SU-DHL-6 (cell line): ENCODE measurements at regions not wholly inside any gene's neighbourhood (a gene's known extent, or its start where the extent isn't known, plus 50 kb on each side); places are given as distances from the start of the nearest gene placed in this dataset.

Experiments
- H2AFZ ChIP-seq: fragments of 200-600 bp; sonication (generic); 2 replicates; pipeline ENCODE4 v1.6.1; 2014; ENCODE audit warnings: low read depth, mild to moderate bottlenecking, moderate library complexity, mixed read lengths, antibody characterized with exemption, low read length; ENCODE audit not compliant: severe bottlenecking
- H3F3A ChIP-seq: fragments of 200-600 bp; shearing (Covaris generic); 2 replicates; pipeline ENCODE4 v1.6.0; 2016; ENCODE audit warnings: antibody characterized with exemption, mild to moderate bottlenecking; ENCODE audit not compliant: insufficient read depth
- H3K27ac ChIP-seq: fragments of 200-600 bp; sonication (generic); 2 replicates; pipeline ENCODE4 v1.5.1; 2016; ENCODE audit warnings: low read depth, mild to moderate bottlenecking, low read length, moderate library complexity, mixed read lengths
- H3K27me3 ChIP-seq: fragments of 200-600 bp; sonication (generic), shearing (Covaris generic); 2 replicates; pipeline ENCODE4 v1.6.0; 2014; ENCODE audit warnings: mild to moderate bottlenecking, low read length
- H3K36me3 ChIP-seq: fragments of 200-600 bp; sonication (generic); 2 replicates; pipeline ENCODE4 v1.6.1; 2014; ENCODE audit warnings: mild to moderate bottlenecking, low read length, mixed read lengths
- H3K4me2 ChIP-seq: fragments of 300-600, 200-600 bp; shearing (Covaris generic), sonication (generic); 2 replicates; pipeline ENCODE4 v1.6.0; 2014; ENCODE audit warnings: low read length, low read depth, mild to moderate bottlenecking; ENCODE audit not compliant: poor library complexity, severe bottlenecking
- H3K4me3 ChIP-seq: fragments of 200-600 bp; sonication (generic); 2 replicates; pipeline ENCODE4 v1.5.1; 2014; ENCODE audit warnings: antibody characterized with exemption, low read length, mild to moderate bottlenecking, mixed read lengths; ENCODE audit not compliant: insufficient read depth, poor library complexity, severe bottlenecking
- H3K79me2 ChIP-seq: fragments of 200-600 bp; sonication (generic); 2 replicates; pipeline ENCODE4 v1.6.1; 2014; ENCODE audit warnings: mild to moderate bottlenecking, low read length, moderate library complexity; ENCODE audit not compliant: insufficient read depth
- H3K9ac ChIP-seq: fragments of 200-600 bp; sonication (generic); 2 replicates; pipeline ENCODE4 v1.7.0; 2014; ENCODE audit warnings: mild to moderate bottlenecking, low read length
- H3K9me2 ChIP-seq: fragments of 200-600 bp; sonication (generic); replicated peaks from 2 replicates; pipeline ENCODE4 v1.6.1; 2014; ENCODE audit warnings: low read length; ENCODE audit not compliant: insufficient read depth
- H3K9me3 ChIP-seq: fragments of 200-600 bp; sonication (generic); 2 replicates; pipeline ENCODE4 v1.6.1; 2014; ENCODE audit warnings: low read length, mixed read lengths; ENCODE audit not compliant: insufficient read depth
- H4K20me1 ChIP-seq: fragments of 200-600 bp; sonication (generic); 2 replicates; pipeline ENCODE4 v1.6.1; 2014; ENCODE audit warnings: low read depth, mild to moderate bottlenecking, antibody characterized with exemption, low read length, moderate library complexity, mixed read lengths
- CTCF ChIP-seq: fragments of 200-600 bp; sonication (generic); IDR thresholded peaks from one replicate; pipeline ENCODE4 v1.5.1; 2017; ENCODE audit warnings: antibody characterized with exemption, mild to moderate bottlenecking, low read length, moderate library complexity; ENCODE audit not compliant: insufficient read depth, poor library complexity, severe bottlenecking
- EZH2phosphoT487 ChIP-seq: fragments of 200-600 bp; sonication (generic), shearing (Covaris generic); conservative IDR thresholded peaks from 2 replicates; pipeline ENCODE4 v1.6.1; 2018; ENCODE audit warnings: mild to moderate bottlenecking, antibody characterized with exemption, low read length, moderate library complexity, mixed read lengths

- no peaks in the 10 kb centered on the region for H3K9me3 ChIP-seq
- H3K9me2 ChIP-seq, result no peaks in the 10 kb centered on the region
- no peak overlapping the region for H3K4me3 ChIP-seq
- H3K4me2 ChIP-seq, result no peak overlapping the region
- peaks cover 3% of the 10 kb centered on the region; the same call in 1 of the 2 replicates for H3K27me3 ChIP-seq
- TF ChIP-seq EZH2phosphoT487, result no peak
- no peak for TF ChIP-seq CTCF
- H4K20me1 ChIP-seq, result no peaks in the 10 kb centered on the region
- no peaks in the 10 kb centered on the region for H3K36me3 ChIP-seq
- H3K27ac ChIP-seq, result no peak overlapping the region
- no peak overlapping the region for H2AFZ ChIP-seq
- no peaks in the 10 kb centered on the region for H3K79me2 ChIP-seq
- H3K9ac ChIP-seq, result no peak overlapping the region
- H3F3A ChIP-seq, result no peaks in the 10 kb centered on the region
Observed at GRCh38 chr2:94960751-94961150, 64.8 kb upstream of the MAL start.

DNA sequence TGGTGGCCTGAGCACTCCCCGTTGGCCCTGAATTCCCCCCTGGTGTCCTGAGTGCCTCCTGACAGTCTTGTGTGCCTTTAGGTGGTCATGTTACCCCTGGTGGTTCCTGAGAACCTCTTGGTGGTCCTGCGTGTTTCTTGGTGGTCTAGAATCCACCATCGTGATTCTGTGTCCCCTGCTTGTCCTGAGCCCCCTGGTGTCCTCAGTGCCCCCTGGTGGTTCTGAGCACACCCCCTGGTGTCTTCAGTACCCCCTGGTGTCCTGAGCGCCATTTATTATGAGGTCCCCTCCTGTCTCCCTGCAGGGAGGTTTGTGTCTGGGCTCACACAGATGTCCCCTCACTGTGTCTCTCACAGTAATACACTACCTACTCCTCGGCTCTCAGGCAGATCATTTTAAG is 61.3 kb upstream of the MAL start:
- no peaks in the 10 kb centered on the region for H3K9me3 ChIP-seq
- H3F3A ChIP-seq, result no peaks in the 10 kb centered on the region
- no peaks in the 10 kb centered on the region for H3K79me2 ChIP-seq
- no peak overlapping the region for H2AFZ ChIP-seq
- no peak overlapping the region for H3K9ac ChIP-seq
- H3K36me3 ChIP-seq, result no peaks in the 10 kb centered on the region
- H3K9me2 ChIP-seq, result no peaks in the 10 kb centered on the region
- no peaks in the 10 kb centered on the region for H4K20me1 ChIP-seq
- H3K27me3 ChIP-seq, result peaks cover 3% of the 10 kb centered on the region; the same call in 1 of the 2 replicates
- H3K4me3 ChIP-seq, result no peak overlapping the region
- H3K4me2 ChIP-seq, result no peak overlapping the region
- TF ChIP-seq CTCF, result no peak
- no peak for TF ChIP-seq EZH2phosphoT487
- H3K27ac ChIP-seq, result no peak overlapping the region

- Histone ChIP-seq H3K79me2 (no peaks in the 10 kb centered on the region), H3K36me3 (no peaks in the 10 kb centered on the region), H4K20me1 (no peaks in the 10 kb centered on the region), H3K4me3 (no peak overlapping the region), H3K27ac (no peak overlapping the region), H2AFZ (no peak overlapping the region), H3K9me2 (no peaks in the 10 kb centered on the region), H3F3A (no peaks in the 10 kb centered on the region), H3K9me3 (no peaks in the 10 kb centered on the region), H3K9ac (no peak overlapping the region), H3K27me3 (peaks cover 3% of the 10 kb centered on the region; the same call in 1 of the 2 replicates), H3K4me2 (no peak overlapping the region)
- TF ChIP-seq CTCF (no peak), EZH2phosphoT487 (no peak)
Observed at GRCh38 chr2:94966689-94967088, 58.8 kb upstream of the MAL start.
